GM19438 (cell line): ENCODE measurements at regions not wholly inside any gene's neighbourhood (a gene's known extent, or its start where the extent isn't known, plus 50 kb on each side); places are given as distances from the start of the nearest gene placed in this dataset.

ENCODE experiments used
- ATAC-seq: cut with Tn5 transposase; IDR thresholded peaks from one replicate; pipeline ENCODE4 v1.9.1; 2021; ENCODE audit warnings: low read depth; ENCODE audit not compliant: unreplicated experiment

DNA sequence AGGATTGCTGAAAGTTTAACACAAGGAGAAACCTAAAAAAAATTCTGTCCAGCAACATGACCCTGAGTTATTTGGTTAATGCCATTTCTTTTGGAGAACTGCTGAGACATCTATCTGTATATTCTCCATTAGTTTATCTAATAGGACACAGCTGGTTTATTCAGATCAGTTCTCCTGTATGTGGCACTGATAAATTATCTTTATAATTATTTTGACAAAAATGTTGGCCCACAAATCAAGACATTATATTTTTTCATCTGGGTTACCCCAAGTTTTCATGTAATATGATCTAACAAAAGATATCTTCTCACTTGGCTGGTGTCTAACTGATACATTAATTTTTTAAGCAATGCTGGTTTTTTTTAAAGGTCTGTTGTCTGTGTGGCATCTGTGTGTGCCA is 231.4 kb downstream of the KLF12 start:
- ATAC-seq = no peak

DNA sequence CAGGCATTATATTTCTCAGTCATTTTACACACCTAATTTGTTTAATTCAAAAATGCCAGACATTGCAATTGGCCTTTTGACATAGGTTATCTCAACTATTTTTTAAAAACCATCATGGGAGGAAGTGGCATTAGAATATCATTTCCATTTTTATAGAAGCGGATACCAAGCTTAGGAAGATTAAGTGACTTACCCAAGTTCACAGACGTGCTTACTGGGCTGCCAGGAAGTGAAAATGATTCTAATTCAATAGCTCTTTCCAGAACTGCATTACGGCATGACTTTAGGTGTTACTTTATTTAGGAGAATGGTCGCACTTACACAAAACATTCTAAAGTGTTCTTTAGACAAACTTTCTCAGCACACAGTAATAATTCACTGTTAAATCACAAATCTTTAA is 231.9 kb downstream of the KLF12 start:
- no peak for ATAC-seq

DNA sequence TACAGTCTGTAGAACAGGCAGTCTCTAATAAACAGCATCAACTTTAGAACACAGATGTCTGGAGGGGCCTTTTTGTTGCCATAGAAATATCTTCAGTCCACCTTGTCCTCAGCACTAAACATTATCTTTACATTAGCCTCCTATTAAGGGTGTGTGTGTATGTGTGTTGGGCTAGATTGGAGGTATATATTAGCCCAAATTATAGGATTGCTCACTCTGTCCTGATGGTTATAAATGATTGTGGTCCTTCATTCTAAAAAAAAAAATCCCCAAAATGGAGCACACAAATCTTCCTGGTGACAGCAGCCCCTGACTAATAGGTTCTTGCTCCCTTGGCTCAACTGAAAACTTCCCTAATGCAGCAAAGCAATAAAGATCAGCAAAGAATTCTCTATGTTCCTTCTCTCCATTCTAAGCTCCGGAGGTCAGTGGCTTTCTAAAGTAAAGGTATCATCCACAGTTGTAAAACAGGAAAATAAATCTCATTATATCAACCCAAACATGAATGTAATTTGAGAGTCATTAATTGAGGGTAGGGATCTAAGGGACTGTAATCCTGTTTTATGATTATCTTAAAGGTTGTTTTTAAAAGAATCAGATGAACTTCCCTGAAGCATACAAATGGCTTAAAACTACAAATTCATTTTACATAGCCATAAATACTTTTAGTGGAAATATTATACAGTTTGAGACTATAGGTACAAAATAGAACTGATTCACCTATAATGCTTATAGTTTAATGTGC is 232.7 kb downstream of the KLF12 start:
- no peak for ATAC-seq

DNA sequence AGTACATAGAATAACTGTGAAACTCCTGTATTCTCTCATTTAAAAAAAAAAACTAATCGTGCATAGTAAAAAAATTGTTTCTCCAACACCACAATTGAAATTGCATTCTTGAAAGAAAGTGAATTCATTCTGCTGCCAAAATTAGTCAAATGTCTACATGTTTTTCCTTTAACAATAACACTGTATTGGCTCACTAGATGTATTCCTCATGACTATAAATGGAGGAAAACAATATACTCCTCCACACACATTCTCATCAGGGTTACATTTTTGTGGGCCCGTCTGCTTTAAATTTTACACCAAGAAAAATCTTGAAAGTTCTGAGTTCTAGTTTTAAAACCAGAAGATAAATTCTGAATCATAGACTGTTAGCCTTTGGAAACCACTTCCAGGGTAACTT is 233.6 kb downstream of the KLF12 start:
- ATAC-seq = no peak

DNA sequence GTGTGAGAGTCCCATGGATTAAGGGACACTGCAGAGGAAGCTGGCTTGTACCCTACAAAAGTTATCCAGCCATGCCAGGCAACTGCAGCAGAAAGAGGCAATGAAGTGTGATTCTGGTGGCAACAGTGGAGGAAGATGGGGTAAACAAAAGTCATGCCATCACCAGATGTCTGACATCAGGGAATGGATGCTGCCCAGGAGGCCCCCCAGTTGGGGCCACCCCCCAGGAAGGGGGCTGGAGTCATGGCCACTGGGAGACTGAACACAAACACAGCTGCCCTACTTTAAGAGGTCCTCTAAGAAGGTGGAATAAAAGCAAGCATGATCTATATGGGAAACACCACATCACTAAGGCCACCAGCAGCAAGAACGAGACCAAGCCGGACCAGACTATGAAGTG is 235.3 kb downstream of the KLF12 start:
- no peak for ATAC-seq

DNA sequence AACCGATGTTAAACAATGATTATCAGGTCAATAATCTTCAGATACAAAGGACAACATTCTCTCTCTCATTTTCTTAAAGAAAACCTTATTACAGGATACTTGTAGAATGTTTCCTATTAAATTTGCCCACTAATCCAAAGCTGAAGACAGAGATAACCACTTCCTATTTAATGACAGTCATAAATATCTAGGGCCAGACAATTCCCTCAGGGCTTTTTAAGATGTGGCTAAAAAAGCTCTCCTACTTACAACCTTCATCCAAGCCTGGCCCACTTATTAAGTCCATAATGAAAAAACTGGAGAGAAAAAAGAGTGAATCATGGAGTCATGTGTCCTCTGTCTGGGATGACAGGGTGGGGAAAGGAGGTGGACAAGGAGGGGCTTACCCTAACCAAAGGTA is 235.9 kb downstream of the KLF12 start:
- no peak for ATAC-seq

DNA sequence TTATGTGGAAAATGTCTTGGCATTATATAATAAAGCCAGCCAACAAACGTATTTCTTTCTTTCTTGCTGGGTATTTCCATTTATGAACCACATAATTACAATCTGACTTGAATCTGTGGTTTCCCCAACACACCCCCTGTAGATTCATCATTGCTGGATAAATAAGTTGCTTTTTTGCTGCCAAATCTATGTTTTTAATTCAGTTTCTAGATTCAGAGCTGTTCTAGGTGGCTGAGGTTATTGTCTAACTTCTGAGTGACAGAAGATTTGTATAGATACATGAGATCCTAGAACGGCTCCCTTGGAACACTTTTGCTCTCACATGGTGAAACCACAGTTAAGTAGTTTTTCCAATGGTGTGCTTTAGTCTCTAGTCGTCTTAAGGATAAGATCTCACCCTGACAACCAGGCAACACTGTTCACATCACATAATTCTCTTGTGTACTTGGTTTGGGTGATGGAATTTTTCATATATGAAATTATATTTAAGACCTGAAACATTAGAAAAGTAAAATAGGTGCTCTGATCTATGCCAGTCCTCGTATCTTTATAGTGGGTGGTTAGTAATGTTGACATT is 239.1 kb downstream of the KLF12 start:
- no peak for ATAC-seq

DNA sequence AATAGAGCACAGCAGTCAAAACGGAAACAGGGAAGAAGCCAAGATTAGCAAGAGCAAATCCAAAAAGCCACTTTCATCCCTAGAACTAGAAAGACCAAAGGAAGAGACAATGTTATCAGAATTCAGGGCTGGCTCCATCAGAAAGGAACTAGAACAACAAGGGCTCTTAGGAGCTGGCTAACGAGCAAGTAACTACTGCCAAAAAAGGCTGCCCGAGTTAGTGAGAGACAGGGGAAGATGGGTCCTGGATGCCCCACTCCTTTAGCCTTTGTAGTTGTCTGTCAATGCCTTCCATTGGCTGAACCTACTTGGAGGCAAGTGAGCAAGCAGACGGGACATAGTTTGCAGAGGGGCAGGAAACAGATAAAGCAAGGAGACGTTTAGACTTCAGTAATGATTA is 240.4 kb downstream of the KLF12 start:
- ATAC-seq = no peak

DNA sequence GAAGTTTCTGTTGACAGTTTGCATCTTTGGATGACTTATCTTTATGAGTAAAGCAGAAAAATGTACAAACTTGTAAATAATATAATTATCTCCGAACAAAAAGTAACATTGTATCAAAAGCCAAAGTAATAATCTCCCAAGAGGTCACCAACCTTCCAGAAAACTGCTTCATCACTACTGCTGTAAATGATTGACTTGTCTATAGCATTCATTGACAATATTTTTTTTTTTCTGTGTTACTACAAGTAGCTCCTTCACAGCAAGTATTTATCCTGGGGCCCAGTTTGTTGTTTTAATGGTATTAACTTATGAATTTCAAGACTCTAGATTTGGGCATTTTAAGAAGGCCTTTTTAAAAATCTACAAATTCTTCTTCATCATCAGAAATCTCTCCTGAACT is 242.4 kb downstream of the KLF12 start:
- ATAC-seq = no peak

DNA sequence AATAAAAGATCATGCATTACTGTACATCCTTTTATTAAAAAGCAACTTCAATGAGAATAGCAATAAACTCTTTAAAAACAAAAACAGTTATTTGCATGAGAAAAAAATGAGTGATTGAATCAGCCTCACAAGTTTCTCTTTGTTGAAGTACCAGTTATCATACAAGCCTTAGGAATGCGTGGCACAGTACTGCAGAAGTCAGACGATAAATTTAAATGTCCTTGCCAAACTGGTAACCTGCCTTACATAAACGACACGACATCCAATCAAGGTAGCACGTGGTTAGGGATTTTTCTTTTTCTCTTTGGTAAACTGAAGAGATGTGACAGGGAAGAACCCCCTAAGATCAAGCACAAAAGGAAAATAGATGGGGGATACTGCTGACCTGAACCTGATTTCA is 251.0 kb downstream of the KLF12 start:
- no peak for ATAC-seq

DNA sequence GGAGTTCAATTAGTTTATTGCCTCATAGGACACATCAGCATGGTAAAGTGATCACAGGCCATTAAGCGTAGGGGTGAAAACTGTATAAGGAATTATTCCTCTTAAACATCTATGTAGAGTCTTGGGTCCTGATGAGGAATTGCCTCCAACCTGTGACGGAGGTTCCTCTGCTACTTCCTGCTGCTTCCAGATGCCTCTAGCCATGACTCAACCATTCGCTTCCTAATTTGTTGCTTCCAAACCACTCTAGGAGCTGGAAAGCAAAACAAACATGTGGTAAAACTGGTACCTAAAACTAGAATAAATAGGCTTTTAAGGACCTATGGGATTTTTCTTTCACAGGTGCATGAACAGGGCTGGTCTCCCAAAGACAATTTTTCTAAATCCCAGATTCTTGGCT is 253.8 kb downstream of the KLF12 start:
- no peak for ATAC-seq

DNA sequence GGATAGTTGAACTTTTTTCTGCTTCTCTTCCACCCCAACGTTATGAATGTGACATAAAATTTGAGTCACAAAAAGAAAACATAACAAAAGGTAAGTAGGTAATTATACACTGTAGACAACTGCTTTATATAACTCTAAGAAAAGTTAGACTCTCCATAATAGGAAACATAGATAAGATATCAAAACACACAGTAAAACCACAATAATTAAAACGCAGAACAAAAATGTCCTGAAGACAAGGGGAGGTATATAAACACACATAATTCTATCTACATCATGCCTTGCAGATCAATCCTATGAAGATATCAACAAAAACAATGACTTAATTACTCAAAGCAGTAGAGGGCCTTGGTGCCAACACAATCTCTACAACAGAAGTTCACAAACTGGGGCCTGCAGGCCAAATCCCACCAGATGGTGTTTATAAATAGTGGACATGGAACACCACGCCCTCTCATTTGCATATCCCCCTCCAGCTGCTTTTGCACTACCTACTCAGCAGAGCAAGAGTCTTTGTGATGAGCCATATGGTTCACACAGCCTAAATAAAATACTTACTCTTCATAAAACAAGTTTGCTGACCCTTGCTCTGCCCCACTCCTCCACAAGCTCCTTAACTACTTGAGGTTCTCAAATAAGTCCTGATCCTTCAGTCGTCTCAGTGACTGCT is 254.7 kb downstream of the KLF12 start:
- no peak for ATAC-seq

DNA sequence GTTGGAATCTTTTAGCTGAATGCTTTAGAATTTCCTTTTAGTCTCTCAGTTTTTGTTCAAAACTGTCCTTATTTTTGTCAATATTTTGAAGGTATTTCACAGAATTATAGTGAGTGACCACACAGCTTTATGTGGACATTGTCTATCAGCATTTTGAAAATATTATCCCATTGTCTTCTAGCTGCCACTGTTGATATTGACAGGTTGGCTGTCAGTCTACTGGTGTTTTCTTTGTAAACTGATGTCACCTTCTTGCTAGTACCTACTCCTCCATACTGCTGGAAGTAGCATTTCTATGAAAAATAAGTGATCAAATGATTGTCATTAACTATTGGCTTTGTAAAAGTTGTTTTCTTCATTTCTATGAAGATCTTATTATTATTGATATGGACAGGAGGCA is 256.8 kb downstream of the KLF12 start:
- no peak for ATAC-seq

DNA sequence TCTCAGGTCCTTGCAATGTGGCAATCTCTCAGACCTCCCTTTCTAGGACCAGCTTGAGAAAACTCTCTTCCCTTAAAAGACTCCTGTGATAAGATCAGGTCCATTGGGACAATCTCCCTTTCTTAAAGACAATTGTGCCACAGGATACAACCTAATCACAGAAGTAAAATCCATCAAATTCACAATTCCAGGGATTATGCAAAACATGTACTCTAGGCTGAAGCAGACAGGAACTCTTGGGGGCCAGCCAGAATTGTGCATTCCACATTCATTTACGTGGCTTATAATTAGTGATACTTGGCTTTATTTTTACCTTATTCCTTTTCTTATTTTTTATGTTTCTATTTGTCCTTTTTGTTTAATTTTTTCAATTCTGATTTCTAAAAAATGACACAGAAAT is 257.9 kb downstream of the KLF12 start:
- no peak for ATAC-seq

DNA sequence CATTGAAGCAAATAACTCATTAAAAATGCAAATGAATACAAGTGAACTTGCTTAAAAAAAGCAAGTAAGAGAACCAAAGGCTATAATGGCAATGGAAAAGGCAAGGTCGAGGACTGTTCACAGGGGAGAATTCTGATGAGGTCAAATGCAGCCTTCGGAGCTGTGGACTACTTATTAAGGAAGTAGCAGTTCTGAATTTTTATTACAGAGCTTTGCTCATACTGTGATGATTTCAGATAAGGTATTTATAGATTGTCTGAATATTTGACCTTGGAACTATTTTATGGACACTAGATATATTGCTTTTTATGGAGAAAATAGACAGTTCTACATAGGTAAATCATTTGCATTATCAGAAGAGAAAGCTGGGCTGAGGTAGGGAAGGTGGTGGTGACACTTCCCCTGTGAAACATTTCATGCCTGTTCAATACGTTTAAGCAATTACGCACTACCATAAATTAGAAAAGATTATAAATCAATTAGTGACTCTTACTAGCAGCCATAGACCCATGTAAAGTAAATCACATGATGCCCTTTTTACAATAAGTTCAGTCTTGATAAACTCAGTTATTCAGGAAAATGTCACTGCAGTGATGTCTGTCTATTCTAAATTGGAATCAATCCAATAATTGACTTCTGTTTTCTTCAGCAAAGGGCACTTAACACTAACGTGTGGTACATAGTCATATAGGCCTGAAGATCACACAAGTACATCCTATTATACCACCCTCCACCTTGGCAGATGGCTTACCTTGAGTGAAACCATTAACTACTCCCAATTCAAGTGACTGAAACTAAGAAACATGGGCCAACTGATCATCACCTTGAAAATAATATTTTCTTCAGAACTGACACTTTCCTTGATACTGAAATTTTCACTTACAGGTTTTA is 260.0 kb downstream of the KLF12 start:
- ATAC-seq = no peak

DNA sequence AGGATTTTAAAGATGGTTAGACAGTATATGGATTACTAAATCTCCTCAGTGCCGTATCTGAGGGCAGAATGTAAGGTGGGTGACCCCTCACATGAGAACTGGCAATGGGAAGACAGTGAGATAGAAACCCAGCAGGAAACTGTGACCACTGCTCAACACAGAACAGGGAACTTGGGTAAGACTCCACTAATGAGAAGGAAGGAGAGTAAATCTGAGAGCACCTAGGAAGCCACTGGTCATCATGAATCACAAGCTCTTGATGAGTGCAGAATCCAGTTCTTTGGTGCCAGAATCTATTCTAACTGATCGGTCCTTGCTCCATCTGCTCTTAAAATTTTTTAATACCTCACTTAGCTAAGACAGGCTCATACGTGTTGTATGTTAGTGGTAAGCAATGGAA is 261.8 kb downstream of the KLF12 start:
- ATAC-seq = no peak

DNA sequence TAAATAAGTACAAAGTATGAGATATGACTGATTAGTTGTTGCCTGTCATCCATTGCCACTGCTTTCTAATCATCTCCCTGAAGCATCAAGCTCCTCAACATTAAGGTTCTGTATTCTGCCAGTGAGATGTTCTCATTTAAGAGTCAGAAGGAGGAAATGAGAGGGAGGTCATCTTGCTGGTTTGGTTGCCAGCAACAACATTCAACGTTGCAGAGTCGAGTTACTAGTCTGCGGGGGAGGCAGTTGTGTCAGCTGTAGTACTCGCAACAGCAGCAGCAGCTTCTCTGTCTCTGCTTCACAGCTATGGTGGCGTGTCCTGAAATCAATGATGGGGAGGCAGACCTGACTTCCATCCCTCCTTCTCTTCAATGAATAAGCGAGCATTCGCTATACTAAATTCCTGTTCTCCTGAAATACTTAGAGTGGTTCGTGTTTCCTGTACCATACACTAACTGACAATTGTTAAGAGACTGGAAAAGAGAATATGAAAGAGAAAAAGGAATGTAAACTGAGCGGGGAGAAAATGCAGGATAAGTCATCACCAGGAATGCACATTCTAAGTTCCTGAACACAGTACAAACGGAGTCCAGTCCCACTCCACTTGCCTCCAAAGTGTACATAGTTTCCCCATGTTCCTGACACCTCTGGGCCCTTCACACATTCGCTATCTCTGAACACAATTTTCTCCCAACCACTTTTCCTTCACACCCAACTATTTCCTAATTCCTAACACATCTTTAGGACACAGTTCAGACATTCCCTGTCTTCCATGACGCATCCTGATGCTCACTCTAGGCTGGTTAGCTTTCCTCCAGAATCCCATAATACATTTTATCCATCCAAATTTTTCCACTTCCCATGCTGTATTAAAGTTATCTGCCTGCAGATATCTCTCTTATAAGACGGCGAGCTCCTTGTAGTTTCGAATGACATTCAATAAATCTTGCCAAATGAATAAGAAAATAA is 263.0 kb downstream of the KLF12 start:
- ATAC-seq = no peak

DNA sequence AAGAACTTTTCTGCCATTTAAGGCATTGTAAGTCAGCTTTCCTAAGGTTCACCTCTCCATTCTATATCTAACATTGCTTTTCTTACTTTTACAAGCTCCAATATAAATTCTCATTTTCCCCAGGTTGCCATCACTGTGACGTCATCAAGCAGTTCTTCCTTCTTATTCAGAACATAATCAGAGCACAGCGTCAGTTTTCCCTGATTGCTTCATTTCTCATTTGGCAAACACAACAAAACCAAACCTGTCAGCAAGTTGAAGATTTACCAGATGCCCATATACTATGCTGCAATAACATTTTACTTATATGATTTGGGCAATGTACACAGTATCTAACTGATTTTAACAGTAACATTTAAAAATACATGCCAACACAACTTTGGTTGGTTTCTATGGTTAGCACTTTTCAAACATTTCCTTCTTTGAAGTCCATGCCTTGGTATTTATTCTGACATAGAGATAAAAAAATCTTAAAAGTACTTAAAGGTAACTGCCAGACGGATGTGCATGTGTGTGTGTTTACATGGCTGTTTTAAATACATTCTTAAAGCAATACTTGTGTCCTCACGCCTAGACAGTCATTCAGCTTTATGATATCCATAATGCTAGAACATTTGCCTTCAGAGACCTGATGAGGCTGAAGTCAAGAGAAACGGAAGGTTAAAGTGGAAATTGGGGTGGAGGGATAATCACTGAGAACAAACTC is 264.0 kb downstream of the KLF12 start:
- no peak for ATAC-seq

DNA sequence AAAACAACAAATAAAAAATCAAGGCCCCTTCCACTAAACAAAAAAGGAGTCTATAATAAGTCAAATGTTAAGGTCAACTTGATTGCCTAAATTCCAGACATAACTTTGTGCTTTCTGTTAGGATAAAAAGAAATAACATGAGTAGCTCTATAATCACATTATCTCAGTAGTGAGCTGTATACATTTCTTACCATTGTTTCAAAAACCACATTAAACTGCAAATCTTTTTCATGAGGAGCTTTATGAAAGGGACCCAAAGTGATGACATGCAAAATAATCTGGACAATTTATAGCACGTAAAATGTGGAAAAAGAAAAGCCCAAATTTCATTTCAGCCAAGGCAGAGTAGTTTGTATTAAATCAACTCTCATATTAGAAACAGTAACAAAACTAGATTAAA is 269.2 kb downstream of the KLF12 start:
- no peak for ATAC-seq
